Brain pericyte (primary cell): ENCODE measurements at regions not wholly inside any gene's neighbourhood (a gene's known extent, or its start where the extent isn't known, plus 50 kb on each side); places are given as distances from the start of the nearest gene placed in this dataset.
"Not testable (repeated sequence)": the region's sequence is repeated elsewhere in the genome, so short reads cannot be mapped to it uniquely, and the experiment has no call there.

Experiments used
- DNase-seq: peaks from one replicate; pipeline ENCODE4 v3.0.0-alpha.2; 2012; ENCODE audit warnings: low read depth, low spot score

GRCh38 chr3:103966749-103967148 is 1400.0 kb upstream of the ALCAM start:
- no peak for DNase-seq

- no peak for DNase-seq
Observed at GRCh38 chr3:103968131-103968530, 1398.6 kb upstream of the ALCAM start.

GRCh38 chr3:103968751-103969150 is 1398.0 kb upstream of the ALCAM start:
- DNase-seq = no peak

GRCh38 chr3:103976931-103977339 is 1389.8 kb upstream of the ALCAM start:
- DNase-seq = no peak

- DNase-seq = no peak
Observed at GRCh38 chr3:103977417-103977816, 1389.3 kb upstream of the ALCAM start.

GRCh38 chr3:103991461-103992115 is 1375.1 kb upstream of the ALCAM start:
- DNase-seq = no peak

GRCh38 chr3:103992469-103992868 is 1374.2 kb upstream of the ALCAM start:
- no peak for DNase-seq

GRCh38 chr3:104004956-104005355 is 1361.8 kb upstream of the ALCAM start:
- no peak for DNase-seq

GRCh38 chr3:104005815-104006214 is 1360.9 kb upstream of the ALCAM start:
- DNase-seq = no peak

- no peak for DNase-seq
Observed at GRCh38 chr3:104018541-104018940, 1348.2 kb upstream of the ALCAM start.

- no peak for DNase-seq
Observed at GRCh38 chr3:104031598-104031997, 1335.1 kb upstream of the ALCAM start.

GRCh38 chr3:104032283-104032682 is 1334.4 kb upstream of the ALCAM start:
- DNase-seq = no peak

GRCh38 chr3:104040896-104041295 is 1325.8 kb upstream of the ALCAM start:
- no peak for DNase-seq

- not testable (repeated sequence) for DNase-seq
Observed at GRCh38 chr3:104043001-104043543, 1323.6 kb upstream of the ALCAM start.

- no peak for DNase-seq
Observed at GRCh38 chr3:104044002-104044401, 1322.7 kb upstream of the ALCAM start.

GRCh38 chr3:104066658-104067057 is 1300.1 kb upstream of the ALCAM start:
- DNase-seq = no peak

- no peak for DNase-seq
Observed at GRCh38 chr3:104069114-104069513, 1297.6 kb upstream of the ALCAM start.

GRCh38 chr3:104070906-104071305 is 1295.8 kb upstream of the ALCAM start:
- DNase-seq = no peak

GRCh38 chr3:104080088-104080626 is 1286.6 kb upstream of the ALCAM start:
- no peak for DNase-seq

- no peak for DNase-seq
Observed at GRCh38 chr3:104088738-104089137, 1278.0 kb upstream of the ALCAM start.

- not testable (repeated sequence) for DNase-seq
Observed at GRCh38 chr3:104089987-104090386, 1276.7 kb upstream of the ALCAM start.

- no peak for DNase-seq
Observed at GRCh38 chr3:104101736-104102135, 1265.0 kb upstream of the ALCAM start.

GRCh38 chr3:104102386-104102785 is 1264.3 kb upstream of the ALCAM start:
- DNase-seq = peak; percentile 24
